Common myeloid progenitor, CD34-positive (primary cell): ENCODE measurements at regions not wholly inside any gene's neighbourhood (a gene's known extent, or its start where the extent isn't known, plus 50 kb on each side); places are given as distances from the start of the nearest gene placed in this dataset.

Experiments
- CTCF ChIA-PET: fragments of 350-600 bp; sonication (Branson Sonifier 250); formaldehyde crosslinking; loops from one replicate; lab custom pipeline; 2021; ENCODE audit warnings: antibody characterized with exemption; lab: Charles Lee
- POLR2A ChIA-PET: fragments of 350-600 bp; sonication (Branson Sonifier 250); formaldehyde crosslinking; loops from one replicate; lab custom pipeline; 2021; ENCODE audit warnings: antibody characterized with exemption; lab: Charles Lee
- DNase-seq, 3 donors: peaks; one replicate each; pipeline versions ENCODE4 v3.0.0 to v3.0.0-alpha.2; 2013
- H3K27ac ChIP-seq, 2 experiments: 1 replicate in 1 of 2; 2 replicates in 1 of 2; pipeline ENCODE4 v1.7.0; 2013; ENCODE audit warnings: inconsistent platforms in 2 of 2, low read length in 2 of 2, mild to moderate bottlenecking in 2 of 2, low read depth in 1 of 2, moderate library complexity in 1 of 2; ENCODE audit not compliant: severe bottlenecking in 2 of 2, insufficient read depth in 1 of 2, poor library complexity in 1 of 2
- H3K27me3 ChIP-seq, 5 experiments: replicated peaks in 2 of 5; 1 replicate in 3 of 5; 2 replicates in 2 of 5; pipeline versions ENCODE4 v1.6.1 to v1.7.0; 2013; ENCODE audit warnings: low read length in 4 of 5, mild to moderate bottlenecking in 2 of 5, moderate library complexity in 2 of 5, inconsistent platforms in 1 of 5; ENCODE audit not compliant: insufficient read depth in 5 of 5, control insufficient read depth in 4 of 5
- H3K36me3 ChIP-seq, 4 experiments: 1 replicate in 2 of 4; 2 replicates in 2 of 4; pipeline versions ENCODE4 v1.6.1 to v1.7.0; 2013; ENCODE audit warnings: low read length in 3 of 4, control low read depth in 1 of 4, mild to moderate bottlenecking in 1 of 4; ENCODE audit not compliant: control insufficient read depth in 4 of 4, insufficient read depth in 4 of 4
- H3K4me1 ChIP-seq, 4 experiments: 1 replicate in 3 of 4; 2 replicates in 1 of 4; pipeline versions ENCODE4 v1.6.1 to v1.7.1; 2013; ENCODE audit warnings: low read length in 3 of 4, mild to moderate bottlenecking in 3 of 4, control low read depth in 1 of 4, inconsistent platforms in 1 of 4, moderate library complexity in 1 of 4; ENCODE audit not compliant: control insufficient read depth in 4 of 4, insufficient read depth in 4 of 4; ENCODE audit errors: control extremely low read depth in 1 of 4
- H3K4me3 ChIP-seq, 7 experiments: 1 replicate in 4 of 7; 2 replicates in 3 of 7; pipeline versions ENCODE4 v1.5.1 to v1.7.0; 2013; ENCODE audit warnings: mild to moderate bottlenecking in 7 of 7, low read length in 6 of 7, moderate library complexity in 6 of 7, inconsistent platforms in 2 of 7, low read depth in 2 of 7, control low read depth in 1 of 7; ENCODE audit not compliant: insufficient read depth in 4 of 7, control insufficient read depth in 1 of 7; ENCODE audit errors: extremely low read depth in 1 of 7
- H3K9me3 ChIP-seq, 5 experiments: 1 replicate in 4 of 5; 2 replicates in 1 of 5; pipeline versions ENCODE4 v1.6.1 to v1.7.1; 2013; ENCODE audit warnings: low read length in 4 of 5, mild to moderate bottlenecking in 2 of 5, inconsistent platforms in 1 of 5, low read depth in 1 of 5, moderate library complexity in 1 of 5; ENCODE audit not compliant: control insufficient read depth in 4 of 5, insufficient read depth in 2 of 5; ENCODE audit errors: control extremely low read depth in 1 of 5
- WGBS: methylation state at CpG from one replicate; pipeline ENCODE4 v1.1.5; 2013; ENCODE audit not compliant: insufficient coverage; 5-methylcytosine and 5-hydroxymethylcytosine counted together

- no peaks in the 10 kb centered on the region for H3K4me1 ChIP-seq
- H3K36me3 ChIP-seq: no peaks in the 10 kb centered on the region
- peaks cover 0 to 13% (median 3%) of the 10 kb centered on the region in 5 experiments for H3K9me3 ChIP-seq
- H3K27me3 ChIP-seq: no peaks in the 10 kb centered on the region
- peak; percentile 11 to 48 (median 33) for DNase-seq
- H3K27ac ChIP-seq: no peak overlapping the region
- ChIA-PET POLR2A (no interaction called here), CTCF (interaction anchor here (0.9 to 3.2 kb wide), 12 partner anchors 9 to 94 kb away, joined by 3 to 19 read pairs (median 4); no protein-coding TSS in a partner anchor)
- H3K4me3 ChIP-seq: no peak overlapping the region
- 46% methylated on average over 2 of the region's 4 CpGs for WGBS
Observed at GRCh38 chr14:22131749-22132476, 457.1 kb downstream of the DAD1 start.

- ChIA-PET POLR2A (no interaction called here), CTCF (interaction anchor here (0.8 to 2.6 kb wide), 5 partner anchors 8 to 84 kb away, joined by 3 to 19 read pairs (median 7); no protein-coding TSS in a partner anchor)
- Histone ChIP-seq H3K27ac (no peak overlapping the region), H3K9me3 (no peaks in the 10 kb centered on the region), H3K4me3 (no peak overlapping the region), H3K4me1 (peaks cover 0 to 3% (median 0%) of the 10 kb centered on the region in 4 experiments), H3K27me3 (no peaks in the 10 kb centered on the region), H3K36me3 (no peaks in the 10 kb centered on the region)
- 98% methylated on average over 8 of the region's 8 CpGs for WGBS
- no peak for DNase-seq
Observed at GRCh38 chr14:22124073-22124613, 450.5 kb upstream of the OR4E1 start.

GRCh38 chr14:22122829-22123560, 449.4 kb upstream of the OR4E1 start:
- Histone ChIP-seq H3K9me3 (no peaks in the 10 kb centered on the region), H3K36me3 (no peaks in the 10 kb centered on the region), H3K4me3 (no peak overlapping the region), H3K4me1 (peaks cover 0 to 3% (median 0%) of the 10 kb centered on the region in 4 experiments), H3K27me3 (no peaks in the 10 kb centered on the region), H3K27ac (no peak overlapping the region)
- POLR2A ChIA-PET: no interaction called here
- CTCF ChIA-PET: interaction anchor here (0.7 to 2.7 kb wide), 20 partner anchors 9 to 252 kb away, joined by 3 to 19 read pairs (median 4); no protein-coding TSS in a partner anchor
- DNase-seq: no peak
- 79% methylated on average over 2 of the region's 3 CpGs for WGBS

GRCh38 chr14:22122227-22122818, 448.7 kb upstream of the OR4E1 start:
- CTCF ChIA-PET: interaction anchor here (0.7 to 2.7 kb wide), 19 partner anchors 8 to 253 kb away, joined by 3 to 19 read pairs (median 4); no protein-coding TSS in a partner anchor
- H3K36me3 ChIP-seq: no peaks in the 10 kb centered on the region
- H3K4me1 ChIP-seq: peaks cover 0 to 3% (median 0%) of the 10 kb centered on the region in 4 experiments
- H3K4me3 ChIP-seq: peak overlapping the region in 1 of 7 experiments; percentile 17
- H3K27me3 ChIP-seq: no peaks in the 10 kb centered on the region
- no CpG with 5 or more reads among the region's 4 CpGs for WGBS
- DNase-seq: peak; percentile 26 to 54 (median 45)
- H3K27ac ChIP-seq: no peak overlapping the region
- POLR2A ChIA-PET: no interaction called here
- H3K9me3 ChIP-seq: no peaks in the 10 kb centered on the region

GRCh38 chr14:22118899-22119477, 445.4 kb upstream of the OR4E1 start:
- H3K27me3 ChIP-seq: no peaks in the 10 kb centered on the region
- DNase-seq: no peak
- no peak overlapping the region for H3K27ac ChIP-seq
- 100% methylated on average over 1 of the region's 3 CpGs for WGBS
- ChIA-PET CTCF (interaction anchor here (0.6 to 1.1 kb wide), 3 partner anchors 9 to 53 kb away, joined by 3 read pairs; no protein-coding TSS in a partner anchor), POLR2A (no interaction called here)
- no peak overlapping the region for H3K4me3 ChIP-seq
- H3K4me1 ChIP-seq: peaks cover 0 to 3% (median 0%) of the 10 kb centered on the region in 4 experiments
- H3K36me3 ChIP-seq: no peaks in the 10 kb centered on the region
- H3K9me3 ChIP-seq: no peaks in the 10 kb centered on the region

- WGBS: 95% methylated on average over 9 of the region's 13 CpGs
- Histone ChIP-seq H3K4me1 (no peaks in the 10 kb centered on the region), H3K27me3 (no peaks in the 10 kb centered on the region), H3K27ac (no peak overlapping the region), H3K4me3 (no peak overlapping the region), H3K36me3 (no peaks in the 10 kb centered on the region), H3K9me3 (no peaks in the 10 kb centered on the region)
- POLR2A ChIA-PET: no interaction called here
- DNase-seq: no peak
- CTCF ChIA-PET: interaction anchor here (0.9 to 9.6 kb wide), 4 partner anchors 8 to 24 kb away, joined by 3 to 84 read pairs (median 4); no protein-coding TSS in a partner anchor
Observed at GRCh38 chr14:22113401-22113800, 439.8 kb upstream of the OR4E1 start.
